ENCODE measurements at regions not wholly inside any gene's neighbourhood (a gene's known extent, or its start where the extent isn't known, plus 50 kb on each side); places are given as distances from the start of the nearest gene placed in this dataset.

DNA sequence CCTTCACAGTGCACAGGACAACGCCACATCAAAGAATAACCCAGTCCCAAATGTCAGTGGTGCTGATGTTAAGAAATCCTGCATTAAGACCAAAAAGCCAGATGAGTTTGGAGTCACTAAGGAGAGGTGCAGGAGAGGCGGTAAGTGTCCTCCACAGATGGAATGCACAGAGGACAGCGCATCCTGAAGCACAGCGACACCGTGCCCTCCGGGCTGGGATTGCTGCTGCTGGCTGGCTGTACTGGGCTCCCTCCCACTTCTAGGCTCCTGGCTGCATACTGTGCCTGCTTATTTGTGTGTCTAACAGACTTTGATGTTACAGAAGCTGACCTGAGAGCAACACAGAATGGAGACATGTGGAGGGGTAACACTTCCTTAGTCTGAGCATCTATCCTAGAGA lies 325.6 kb upstream of the BOD1L1 start:
- TF ChIP-seq EZH2phosphoT487 (IDR thresholded peaks at IDR 0.05; ENCODE audit: borderline replicate concordance, low read length), result no peak
- TF ChIP-seq, protein P1, sequence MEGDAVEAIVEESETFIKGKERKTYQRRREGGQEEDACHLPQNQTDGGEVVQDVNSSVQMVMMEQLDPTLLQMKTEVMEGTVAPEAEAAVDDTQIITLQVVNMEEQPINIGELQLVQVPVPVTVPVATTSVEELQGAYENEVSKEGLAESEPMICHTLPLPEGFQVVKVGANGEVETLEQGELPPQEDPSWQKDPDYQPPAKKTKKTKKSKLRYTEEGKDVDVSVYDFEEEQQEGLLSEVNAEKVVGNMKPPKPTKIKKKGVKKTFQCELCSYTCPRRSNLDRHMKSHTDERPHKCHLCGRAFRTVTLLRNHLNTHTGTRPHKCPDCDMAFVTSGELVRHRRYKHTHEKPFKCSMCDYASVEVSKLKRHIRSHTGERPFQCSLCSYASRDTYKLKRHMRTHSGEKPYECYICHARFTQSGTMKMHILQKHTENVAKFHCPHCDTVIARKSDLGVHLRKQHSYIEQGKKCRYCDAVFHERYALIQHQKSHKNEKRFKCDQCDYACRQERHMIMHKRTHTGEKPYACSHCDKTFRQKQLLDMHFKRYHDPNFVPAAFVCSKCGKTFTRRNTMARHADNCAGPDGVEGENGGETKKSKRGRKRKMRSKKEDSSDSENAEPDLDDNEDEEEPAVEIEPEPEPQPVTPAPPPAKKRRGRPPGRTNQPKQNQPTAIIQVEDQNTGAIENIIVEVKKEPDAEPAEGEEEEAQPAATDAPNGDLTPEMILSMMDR (IDR thresholded peaks at IDR 0.05; ENCODE audit: low read depth, low read length, poor library complexity, severe bottlenecking), result no peak

Data from DOHH2 (cell line).